ENCODE measurements at regions not wholly inside any gene's neighbourhood (a gene's known extent, or its start where the extent isn't known, plus 50 kb on each side); places are given as distances from the start of the nearest gene placed in this dataset.

DNA sequence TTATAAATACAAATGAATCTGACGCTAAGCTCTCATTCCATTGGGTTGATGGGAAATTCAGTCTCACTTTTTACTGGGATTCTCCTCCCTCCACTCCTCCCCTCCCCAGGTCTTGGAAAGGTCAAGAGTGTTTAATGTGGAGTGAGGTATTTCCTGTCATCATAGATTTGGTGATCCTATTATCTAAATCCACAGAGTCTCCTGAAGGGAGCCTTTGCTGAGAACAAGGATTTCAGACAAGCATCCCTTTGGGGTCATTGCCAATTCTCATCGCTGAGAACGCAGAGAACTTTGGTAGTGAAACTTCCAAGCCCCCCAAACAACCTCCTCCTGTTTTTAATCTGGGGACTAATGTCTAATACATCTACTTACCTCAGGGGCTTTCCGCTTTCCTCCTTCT lies 297.9 kb downstream of the OTOL1 start:
- no peaks in the 10 kb centered on the region for H3K27me3 ChIP-seq (ENCODE audit: insufficient read depth, low read depth, severe bottlenecking)
- TF ChIP-seq, protein P1, sequence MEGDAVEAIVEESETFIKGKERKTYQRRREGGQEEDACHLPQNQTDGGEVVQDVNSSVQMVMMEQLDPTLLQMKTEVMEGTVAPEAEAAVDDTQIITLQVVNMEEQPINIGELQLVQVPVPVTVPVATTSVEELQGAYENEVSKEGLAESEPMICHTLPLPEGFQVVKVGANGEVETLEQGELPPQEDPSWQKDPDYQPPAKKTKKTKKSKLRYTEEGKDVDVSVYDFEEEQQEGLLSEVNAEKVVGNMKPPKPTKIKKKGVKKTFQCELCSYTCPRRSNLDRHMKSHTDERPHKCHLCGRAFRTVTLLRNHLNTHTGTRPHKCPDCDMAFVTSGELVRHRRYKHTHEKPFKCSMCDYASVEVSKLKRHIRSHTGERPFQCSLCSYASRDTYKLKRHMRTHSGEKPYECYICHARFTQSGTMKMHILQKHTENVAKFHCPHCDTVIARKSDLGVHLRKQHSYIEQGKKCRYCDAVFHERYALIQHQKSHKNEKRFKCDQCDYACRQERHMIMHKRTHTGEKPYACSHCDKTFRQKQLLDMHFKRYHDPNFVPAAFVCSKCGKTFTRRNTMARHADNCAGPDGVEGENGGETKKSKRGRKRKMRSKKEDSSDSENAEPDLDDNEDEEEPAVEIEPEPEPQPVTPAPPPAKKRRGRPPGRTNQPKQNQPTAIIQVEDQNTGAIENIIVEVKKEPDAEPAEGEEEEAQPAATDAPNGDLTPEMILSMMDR (IDR thresholded peaks at IDR 0.05; ENCODE audit: low read depth, low read length) = no peak
- no peak overlapping the region for H3K4me3 ChIP-seq (ENCODE audit: low read depth, low read length)
- no peak overlapping the region for H3K27ac ChIP-seq
- no peaks in the 10 kb centered on the region for H3K36me3 ChIP-seq
- no peaks in the 10 kb centered on the region for H3K9me3 ChIP-seq (ENCODE audit: severe bottlenecking)
- DNase-seq = no peak

DNA sequence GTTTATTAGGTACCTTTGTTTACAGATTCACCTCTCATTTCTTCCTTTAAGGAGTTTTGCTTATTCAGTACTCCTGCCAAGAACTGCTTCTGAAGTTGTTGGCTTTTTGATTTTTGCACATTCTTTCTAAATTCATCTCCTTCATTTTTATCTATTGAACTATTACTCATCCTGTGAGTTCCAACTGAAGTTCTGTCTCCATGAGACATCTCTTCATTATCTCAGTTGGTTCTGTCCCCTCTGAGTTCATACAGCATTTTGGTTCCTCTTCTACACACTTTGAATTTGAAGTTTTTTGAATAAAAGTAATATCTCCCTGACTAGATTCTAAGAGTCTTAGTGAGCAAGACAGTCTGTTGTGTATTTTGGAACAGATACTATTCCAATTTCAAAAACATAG lies 299.7 kb downstream of the OTOL1 start:
- Histone ChIP-seq H3K4me3 (ENCODE audit: low read depth, low read length) (no peak overlapping the region), H3K36me3 (no peaks in the 10 kb centered on the region), H3K27me3 (ENCODE audit: insufficient read depth, low read depth, severe bottlenecking) (no peaks in the 10 kb centered on the region), H3K9me3 (ENCODE audit: severe bottlenecking) (no peaks in the 10 kb centered on the region), H3K27ac (no peak overlapping the region)
- no peak for DNase-seq
- TF ChIP-seq, protein P1 (IDR thresholded peaks at IDR 0.05; ENCODE audit: low read depth, low read length) = no peak

DNA sequence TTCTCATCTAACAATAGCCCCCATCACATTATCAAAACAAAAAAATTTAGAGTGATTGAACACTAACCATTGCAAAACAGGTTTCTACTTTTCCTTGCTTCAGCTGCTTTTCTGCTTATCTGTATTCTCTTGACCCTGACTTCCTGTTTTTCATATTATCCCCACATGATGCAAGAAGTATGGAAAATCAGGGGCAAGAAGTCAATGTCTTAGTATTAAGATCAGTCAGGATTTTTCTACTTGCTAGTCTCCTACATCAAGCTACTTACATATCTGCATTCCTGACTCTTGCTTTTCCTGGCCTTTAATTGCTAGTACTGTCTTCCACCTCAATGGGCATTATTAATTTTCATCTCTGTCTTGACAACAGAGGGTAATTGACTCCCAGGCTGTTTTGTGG lies 300.2 kb downstream of the OTOL1 start:
- Histone ChIP-seq H3K27me3 (ENCODE audit: insufficient read depth, low read depth, severe bottlenecking) (no peaks in the 10 kb centered on the region), H3K36me3 (no peaks in the 10 kb centered on the region), H3K4me3 (ENCODE audit: low read depth, low read length) (no peak overlapping the region), H3K9me3 (ENCODE audit: severe bottlenecking) (no peaks in the 10 kb centered on the region), H3K27ac (no peak overlapping the region)
- TF ChIP-seq, protein P1 (IDR thresholded peaks at IDR 0.05; ENCODE audit: low read depth, low read length) = no peak
- DNase-seq = no peak

DNA sequence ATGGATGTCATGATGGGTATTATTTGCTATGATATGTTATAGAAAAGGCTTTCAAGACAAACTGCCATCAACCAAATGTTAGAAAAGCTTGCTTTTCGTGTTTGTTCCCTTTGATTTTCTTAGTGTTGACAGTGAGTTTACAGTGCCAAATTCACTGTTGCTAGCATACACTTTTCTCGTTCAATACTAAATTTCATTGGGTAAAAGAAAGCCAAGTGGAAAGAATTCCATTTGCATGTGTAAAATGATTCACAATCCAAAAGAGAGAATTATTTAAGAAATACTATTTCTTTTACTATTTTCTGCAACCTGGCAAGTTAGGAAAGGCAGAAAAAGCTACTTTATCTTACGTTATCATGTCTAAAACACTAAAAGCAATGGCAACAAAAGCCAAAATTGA lies 301.4 kb downstream of the OTOL1 start:
- Histone ChIP-seq H3K27ac (no peak overlapping the region), H3K9me3 (ENCODE audit: severe bottlenecking) (no peaks in the 10 kb centered on the region), H3K27me3 (ENCODE audit: insufficient read depth, low read depth, severe bottlenecking) (no peaks in the 10 kb centered on the region), H3K36me3 (no peaks in the 10 kb centered on the region), H3K4me3 (ENCODE audit: low read depth, low read length) (no peak overlapping the region)
- no peak for DNase-seq
- TF ChIP-seq, protein P1 (IDR thresholded peaks at IDR 0.05; ENCODE audit: low read depth, low read length) = no peak

DNA sequence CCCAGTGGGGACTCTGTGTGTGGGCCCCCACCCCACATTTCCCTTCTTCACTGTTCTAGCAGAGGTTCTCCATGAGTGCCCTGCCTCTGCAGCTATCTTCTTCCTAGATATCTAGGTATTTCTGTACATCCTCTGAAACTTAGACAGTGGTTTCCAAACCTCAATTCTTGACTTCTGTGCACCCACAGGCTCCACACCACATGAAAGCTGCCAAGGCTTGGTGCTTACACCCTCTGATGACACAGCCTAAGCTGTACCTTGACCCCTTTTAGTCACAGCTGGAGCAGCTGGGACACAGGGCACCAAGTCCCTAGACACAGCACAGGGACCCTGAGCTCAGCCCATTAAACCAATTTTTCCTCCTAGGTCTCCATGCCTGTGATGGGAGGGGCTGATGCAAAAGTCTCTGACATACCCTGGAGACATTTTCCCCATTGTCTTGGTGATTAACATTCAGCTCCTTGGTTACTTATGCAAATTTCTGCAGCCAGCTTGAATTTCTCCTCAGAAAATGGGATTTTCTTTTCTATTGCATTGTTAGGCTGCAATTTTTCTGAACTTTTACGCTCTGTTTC lies 304.5 kb downstream of the OTOL1 start:
- no peaks in the 10 kb centered on the region for H3K27me3 ChIP-seq (ENCODE audit: insufficient read depth, low read depth, severe bottlenecking)
- no peak overlapping the region for H3K27ac ChIP-seq
- TF ChIP-seq, protein P1 (IDR thresholded peaks at IDR 0.05; ENCODE audit: low read depth, low read length) = no peak
- H3K4me3 ChIP-seq (ENCODE audit: low read depth, low read length) = no peak overlapping the region
- H3K36me3 ChIP-seq = no peaks in the 10 kb centered on the region
- DNase-seq = no peak
- H3K9me3 ChIP-seq (ENCODE audit: severe bottlenecking) = no peaks in the 10 kb centered on the region

DNA sequence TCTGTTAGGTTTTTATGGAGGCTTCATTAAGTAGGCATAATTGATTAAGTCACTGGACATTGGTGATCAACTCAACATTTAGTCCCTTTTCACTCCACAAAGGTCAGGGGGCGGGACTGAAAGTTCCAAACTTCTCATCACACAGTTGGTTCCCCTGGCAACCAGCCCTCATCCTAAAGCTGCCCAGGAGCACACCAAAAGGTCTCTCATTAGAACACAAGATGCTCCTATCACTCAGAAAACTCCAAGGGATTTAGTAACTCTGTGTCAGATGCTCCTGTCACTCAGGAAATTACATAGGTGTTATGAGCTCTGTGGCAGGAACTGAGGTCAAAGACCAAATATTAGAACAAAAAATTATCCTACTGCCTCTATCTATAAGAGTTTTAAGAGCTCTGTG lies 321.5 kb downstream of the OTOL1 start:
- Histone ChIP-seq H3K9me3 (ENCODE audit: severe bottlenecking) (no peaks in the 10 kb centered on the region), H3K27me3 (ENCODE audit: insufficient read depth, low read depth, severe bottlenecking) (no peaks in the 10 kb centered on the region), H3K4me3 (ENCODE audit: low read depth, low read length) (no peak overlapping the region), H3K36me3 (no peaks in the 10 kb centered on the region), H3K27ac (no peak overlapping the region)
- DNase-seq = no peak
- TF ChIP-seq, protein P1 (IDR thresholded peaks at IDR 0.05; ENCODE audit: low read depth, low read length) = no peak
